ENCODE measurements at regions not wholly inside any gene's neighbourhood (a gene's known extent, or its start where the extent isn't known, plus 50 kb on each side); places are given as distances from the start of the nearest gene placed in this dataset.

- no peak overlapping the region for H3K27ac ChIP-seq (ENCODE audit: low read length)
- H3K9ac ChIP-seq (ENCODE audit: low read length): no peak overlapping the region
- H3K9me3 ChIP-seq (replicated peaks; ENCODE audit: insufficient read depth, low read length): no peaks in the 10 kb centered on the region
- H3K27me3 ChIP-seq (replicated peaks; ENCODE audit: insufficient read depth, low read length): no peaks in the 10 kb centered on the region
- no peak for TF ChIP-seq EZH2phosphoT487 (IDR thresholded peaks at IDR 0.05; ENCODE audit: low read length)
- no peak for TF ChIP-seq CTCF (IDR thresholded peaks at IDR 0.05; ENCODE audit: low read length)
- TF ChIP-seq EZH2 (optimal IDR thresholded peaks at IDR 0.05; ENCODE audit: low read depth, low read length): no peak
- H3K4me1 ChIP-seq (ENCODE audit: low read length): no peaks in the 10 kb centered on the region
- no peaks in the 10 kb centered on the region for H3F3A ChIP-seq (ENCODE audit: insufficient read depth, low read length)
- no peak overlapping the region for H3K4me3 ChIP-seq (ENCODE audit: low read length)
- H3K4me2 ChIP-seq (ENCODE audit: low read depth, low read length): no peak overlapping the region
- H3K36me3 ChIP-seq (replicated peaks; ENCODE audit: insufficient read depth, low read length): no peaks in the 10 kb centered on the region
- H3K79me2 ChIP-seq (ENCODE audit: low read length): no peaks in the 10 kb centered on the region
- no peaks in the 10 kb centered on the region for H3K9me2 ChIP-seq (replicated peaks; ENCODE audit: insufficient read depth, low read length)
- H4K20me1 ChIP-seq (ENCODE audit: insufficient read depth, low read length): no peaks in the 10 kb centered on the region
- H2AFZ ChIP-seq (ENCODE audit: low read length): no peak overlapping the region
- DNase-seq: no peak
Observed at GRCh38 chr12:92600052-92600451, 102.7 kb upstream of the PLEKHG7 start.

GRCh38 chr12:92597997-92598396 lies 104.8 kb upstream of the PLEKHG7 start:
- Histone ChIP-seq H2AFZ (ENCODE audit: low read length) (no peak overlapping the region), H3K27me3 (replicated peaks; ENCODE audit: insufficient read depth, low read length) (no peaks in the 10 kb centered on the region), H3K4me1 (ENCODE audit: low read length) (peaks cover 9% of the 10 kb centered on the region), H3F3A (ENCODE audit: insufficient read depth, low read length) (no peaks in the 10 kb centered on the region), H3K9ac (ENCODE audit: low read length) (no peak overlapping the region), H3K4me2 (ENCODE audit: low read depth, low read length) (no peak overlapping the region), H3K9me3 (replicated peaks; ENCODE audit: insufficient read depth, low read length) (no peaks in the 10 kb centered on the region), H3K79me2 (ENCODE audit: low read length) (no peaks in the 10 kb centered on the region), H3K36me3 (replicated peaks; ENCODE audit: insufficient read depth, low read length) (no peaks in the 10 kb centered on the region), H3K27ac (ENCODE audit: low read length) (no peak overlapping the region), H4K20me1 (ENCODE audit: insufficient read depth, low read length) (no peaks in the 10 kb centered on the region), H3K4me3 (ENCODE audit: low read length) (no peak overlapping the region), H3K9me2 (replicated peaks; ENCODE audit: insufficient read depth, low read length) (no peaks in the 10 kb centered on the region)
- TF ChIP-seq EZH2phosphoT487 (IDR thresholded peaks at IDR 0.05; ENCODE audit: low read length) (no peak), EZH2 (optimal IDR thresholded peaks at IDR 0.05; ENCODE audit: low read depth, low read length) (no peak), CTCF (IDR thresholded peaks at IDR 0.05; ENCODE audit: low read length) (no peak)
- no peak for DNase-seq

GRCh38 chr12:92597118-92597517 lies 105.7 kb upstream of the PLEKHG7 start:
- no peak overlapping the region for H3K9ac ChIP-seq (ENCODE audit: low read length)
- H3F3A ChIP-seq (ENCODE audit: insufficient read depth, low read length): no peaks in the 10 kb centered on the region
- no peak overlapping the region for H3K4me3 ChIP-seq (ENCODE audit: low read length)
- TF ChIP-seq EZH2 (optimal IDR thresholded peaks at IDR 0.05; ENCODE audit: low read depth, low read length) (no peak), CTCF (IDR thresholded peaks at IDR 0.05; ENCODE audit: low read length) (no peak), EZH2phosphoT487 (IDR thresholded peaks at IDR 0.05; ENCODE audit: low read length) (no peak)
- H3K27me3 ChIP-seq (replicated peaks; ENCODE audit: insufficient read depth, low read length): no peaks in the 10 kb centered on the region
- H3K9me2 ChIP-seq (replicated peaks; ENCODE audit: insufficient read depth, low read length): no peaks in the 10 kb centered on the region
- H3K4me1 ChIP-seq (ENCODE audit: low read length): peaks cover 9% of the 10 kb centered on the region
- H3K9me3 ChIP-seq (replicated peaks; ENCODE audit: insufficient read depth, low read length): no peaks in the 10 kb centered on the region
- H2AFZ ChIP-seq (ENCODE audit: low read length): no peak overlapping the region
- no peaks in the 10 kb centered on the region for H4K20me1 ChIP-seq (ENCODE audit: insufficient read depth, low read length)
- H3K4me2 ChIP-seq (ENCODE audit: low read depth, low read length): no peak overlapping the region
- no peak for DNase-seq
- no peaks in the 10 kb centered on the region for H3K36me3 ChIP-seq (replicated peaks; ENCODE audit: insufficient read depth, low read length)
- no peak overlapping the region for H3K27ac ChIP-seq (ENCODE audit: low read length)
- no peaks in the 10 kb centered on the region for H3K79me2 ChIP-seq (ENCODE audit: low read length)
